HG02588 (cell line): ENCODE measurements at regions not wholly inside any gene's neighbourhood (a gene's known extent, or its start where the extent isn't known, plus 50 kb on each side); places are given as distances from the start of the nearest gene placed in this dataset.

Source experiments
- ATAC-seq: cut with Tn5 transposase; IDR thresholded peaks from one replicate; pipeline ENCODE4 v1.9.1; 2021; ENCODE audit warnings: mild to moderate bottlenecking, moderate library complexity; ENCODE audit not compliant: unreplicated experiment

GRCh38 chr16:86797700-86798099, 219.4 kb downstream of the FOXL1 start:
- ATAC-seq: no peak

DNA sequence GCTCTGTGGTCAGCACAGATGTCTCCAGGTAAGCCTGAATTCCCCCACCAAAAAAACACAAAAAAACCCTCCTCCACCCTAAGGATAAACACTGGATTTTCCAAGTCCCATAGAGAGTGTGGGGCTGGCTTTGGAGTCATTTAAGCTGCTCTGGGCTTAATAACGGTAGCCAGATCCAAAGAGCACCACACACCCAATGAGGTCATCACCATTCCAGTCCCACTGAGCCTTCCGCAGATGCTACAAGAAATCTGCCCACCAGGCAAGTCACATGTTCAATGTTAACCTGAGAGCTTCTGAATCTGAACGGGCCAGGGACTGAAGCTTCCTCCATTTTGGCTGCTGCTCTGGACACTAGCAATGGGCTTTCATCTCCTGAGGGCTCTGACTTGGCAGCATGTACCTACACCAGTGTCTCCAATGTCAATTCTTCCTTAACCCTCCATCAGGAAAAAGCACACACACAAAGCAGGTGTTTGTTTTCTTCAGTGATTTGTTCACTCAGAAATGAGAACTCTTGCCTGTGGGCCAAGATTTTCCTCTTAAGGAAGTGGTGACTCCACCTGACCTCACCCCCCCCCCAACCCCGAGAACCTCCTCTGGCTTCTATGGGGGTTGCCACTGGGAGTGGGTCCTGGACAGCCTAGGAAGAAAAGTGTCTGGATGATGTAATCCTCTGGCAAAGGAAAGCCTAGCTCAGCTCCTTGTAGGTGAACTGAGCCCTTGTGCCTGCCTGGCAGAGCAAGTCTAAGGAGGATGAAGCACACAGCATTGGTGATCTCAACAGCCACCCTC, 220.1 kb downstream of the FOXL1 start:
- no peak for ATAC-seq

DNA sequence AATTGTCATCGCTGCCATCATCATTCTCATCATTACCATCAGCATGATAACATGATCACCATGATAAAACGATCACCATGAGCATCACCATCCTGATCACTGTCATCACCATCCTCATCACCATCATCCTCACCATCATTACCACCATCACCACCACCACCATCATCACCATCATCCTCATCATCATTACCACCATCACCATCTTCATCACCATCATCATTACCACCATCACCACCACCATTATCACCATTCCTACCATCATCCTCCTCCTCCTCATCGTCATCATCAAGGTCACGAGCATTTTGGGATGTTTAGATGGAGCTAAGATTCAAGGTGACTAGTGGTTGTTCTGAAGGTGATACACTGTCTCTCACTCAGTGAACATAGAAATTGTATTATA, 221.0 kb downstream of the FOXL1 start:
- ATAC-seq: no peak

GRCh38 chr16:86800894-86801293, 222.5 kb downstream of the FOXL1 start:
- no peak for ATAC-seq

DNA sequence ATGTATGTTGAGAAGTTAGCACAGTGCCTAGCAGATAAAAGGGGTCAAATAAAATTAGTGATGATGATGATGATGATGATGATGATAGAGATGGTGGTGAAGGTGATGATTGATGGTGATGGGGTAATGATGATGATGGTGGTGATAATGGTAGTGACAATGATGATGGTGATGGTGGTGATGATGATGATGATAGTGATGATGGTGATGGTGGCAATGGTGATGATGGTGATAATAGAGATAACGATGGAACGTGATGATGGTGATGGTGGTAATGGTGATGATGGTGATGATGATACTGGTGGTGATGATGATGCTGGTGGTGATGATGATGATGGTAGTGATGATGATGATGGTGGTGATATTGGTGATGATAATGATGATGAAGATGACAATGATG, 223.7 kb downstream of the FOXL1 start:
- no peak for ATAC-seq

GRCh38 chr16:86805188-86805587, 226.8 kb downstream of the FOXL1 start:
- ATAC-seq: no peak

DNA sequence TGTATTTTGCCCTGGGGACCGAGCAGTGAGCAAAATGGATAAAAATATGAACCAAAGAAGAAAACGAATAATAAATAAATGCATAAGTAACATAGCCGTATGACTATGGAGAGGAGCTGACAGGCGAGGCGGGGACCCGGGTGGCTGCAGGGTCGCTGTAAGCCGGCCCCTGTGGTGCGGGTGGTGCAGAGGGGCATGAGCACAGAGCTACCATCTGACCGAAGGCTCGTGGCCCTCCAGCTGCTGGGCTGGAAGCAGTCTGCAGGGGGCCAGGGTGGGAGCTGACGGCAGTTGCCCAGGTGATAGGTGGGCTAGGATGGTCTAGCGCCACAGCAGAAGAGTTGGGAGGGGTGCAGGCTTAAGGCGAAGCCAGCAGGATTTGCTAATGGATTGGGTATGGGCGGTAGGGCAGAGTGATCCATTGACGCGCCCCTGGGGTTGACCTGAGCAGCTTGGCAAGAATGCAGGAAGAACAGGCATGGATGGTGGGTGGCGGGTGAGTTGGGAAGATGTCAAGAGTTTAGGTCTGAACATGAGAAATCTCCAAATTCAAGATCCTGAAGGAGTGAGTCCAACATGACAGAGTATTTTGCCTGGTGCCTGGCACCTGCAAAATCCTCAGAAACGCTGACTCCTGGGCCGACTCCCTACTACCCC, 228.0 kb downstream of the FOXL1 start:
- ATAC-seq: no peak

DNA sequence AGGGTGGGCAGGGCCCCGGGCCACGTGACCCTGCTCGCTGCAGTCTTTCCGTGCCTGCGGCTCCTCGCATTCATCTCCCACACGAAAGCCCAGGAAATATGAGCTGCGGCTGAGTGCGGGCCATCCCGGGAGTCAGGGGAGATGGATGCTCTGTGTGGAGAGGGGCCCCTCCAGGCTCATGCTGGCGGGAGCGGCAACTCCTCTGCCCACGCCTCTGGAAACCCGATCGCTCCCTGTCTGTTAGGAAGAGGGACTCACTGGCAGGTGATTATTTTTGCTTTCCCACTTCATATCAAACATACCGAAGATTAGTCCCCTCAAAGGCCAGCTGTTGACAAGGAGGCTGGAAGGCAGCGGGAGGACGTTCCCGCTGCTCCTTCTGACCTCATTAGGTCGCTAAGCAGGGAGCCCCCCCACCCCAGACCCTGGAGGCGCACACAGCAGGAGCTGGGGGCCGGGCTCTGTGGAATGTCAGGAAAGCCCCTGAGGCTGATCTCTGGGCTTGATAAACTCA, 228.5 kb downstream of the FOXL1 start:
- ATAC-seq: no peak

DNA sequence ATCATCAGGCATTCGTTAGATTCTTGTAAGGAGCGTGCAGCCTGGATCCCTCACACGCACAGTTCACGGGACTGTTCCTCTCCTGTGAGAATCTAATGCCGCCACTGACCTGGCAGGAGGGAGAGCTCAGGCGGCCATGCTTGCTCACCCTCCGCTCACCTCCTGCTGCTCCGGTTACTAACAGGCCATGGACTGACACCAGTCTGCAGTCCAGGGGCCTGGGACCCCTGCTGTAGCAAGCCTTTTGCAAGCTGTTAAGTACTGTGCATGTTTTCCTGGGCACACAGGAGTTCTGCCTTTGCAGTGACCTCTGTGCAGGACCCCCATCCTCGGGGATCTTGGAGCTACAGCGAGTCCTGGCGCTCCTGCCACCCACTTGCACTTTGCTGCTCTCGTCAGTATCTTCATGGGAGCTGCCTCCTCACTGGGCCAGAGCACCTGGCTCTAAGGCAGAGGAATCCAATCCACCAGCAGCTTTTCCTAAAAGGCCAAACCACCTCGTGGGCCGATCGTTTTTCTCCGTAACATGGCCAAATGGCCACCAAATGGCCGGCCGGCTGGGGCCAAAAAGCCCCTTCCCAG, 230.6 kb downstream of the FOXL1 start:
- no peak for ATAC-seq

GRCh38 chr16:86809458-86809955, 231.2 kb downstream of the FOXL1 start:
- no peak for ATAC-seq

DNA sequence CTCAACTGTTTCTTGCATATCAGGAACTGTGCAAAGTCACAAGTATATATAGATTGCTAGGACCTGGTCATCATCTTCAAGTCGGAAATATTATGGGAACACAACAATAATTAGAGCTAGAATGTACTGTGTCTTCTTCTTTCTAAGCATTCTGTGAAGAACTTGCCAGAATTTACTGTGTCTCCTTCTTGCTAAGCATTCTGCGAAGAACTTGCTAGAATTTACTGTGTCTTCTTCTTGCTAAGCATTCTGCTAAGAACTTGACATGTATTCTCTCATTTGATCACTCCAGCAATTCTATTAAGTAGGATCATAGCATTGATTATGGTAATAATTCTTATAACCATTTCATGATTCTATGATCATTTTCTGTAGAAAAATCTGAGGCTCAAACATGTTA, 231.7 kb downstream of the FOXL1 start:
- ATAC-seq: no peak

DNA sequence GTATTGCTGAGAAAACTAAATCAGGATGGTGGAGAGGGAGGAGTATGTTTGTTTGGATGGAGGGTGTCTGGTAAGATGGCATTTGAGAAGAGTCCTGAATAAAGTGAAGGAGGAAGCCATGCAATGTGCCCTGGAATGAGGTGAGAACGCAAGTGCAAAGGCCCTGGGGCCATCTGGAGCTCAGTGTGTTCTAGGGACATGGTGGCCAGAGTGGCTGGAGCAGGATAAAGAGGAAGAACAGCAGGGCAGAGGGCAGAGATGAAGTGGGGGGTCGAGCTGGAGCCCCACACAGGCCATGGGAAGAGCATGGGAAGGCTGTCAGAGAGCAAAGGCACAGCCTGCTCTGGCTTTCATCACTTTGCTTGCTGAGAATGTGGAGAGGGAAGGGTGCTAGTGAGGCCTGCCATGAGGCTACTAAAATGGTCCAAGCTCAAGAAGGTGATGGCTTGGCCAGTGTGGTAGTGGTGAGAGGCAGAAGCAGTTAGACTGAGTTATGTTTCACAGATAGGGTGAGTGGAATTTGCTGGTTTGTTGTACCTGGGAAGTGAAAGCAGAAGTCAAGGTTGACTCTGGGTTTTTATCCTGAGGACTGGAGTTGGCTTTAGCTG, 234.1 kb downstream of the FOXL1 start:
- no peak for ATAC-seq

- no peak for ATAC-seq
Measured at GRCh38 chr16:86814256-86814655, 235.9 kb downstream of the FOXL1 start.

DNA sequence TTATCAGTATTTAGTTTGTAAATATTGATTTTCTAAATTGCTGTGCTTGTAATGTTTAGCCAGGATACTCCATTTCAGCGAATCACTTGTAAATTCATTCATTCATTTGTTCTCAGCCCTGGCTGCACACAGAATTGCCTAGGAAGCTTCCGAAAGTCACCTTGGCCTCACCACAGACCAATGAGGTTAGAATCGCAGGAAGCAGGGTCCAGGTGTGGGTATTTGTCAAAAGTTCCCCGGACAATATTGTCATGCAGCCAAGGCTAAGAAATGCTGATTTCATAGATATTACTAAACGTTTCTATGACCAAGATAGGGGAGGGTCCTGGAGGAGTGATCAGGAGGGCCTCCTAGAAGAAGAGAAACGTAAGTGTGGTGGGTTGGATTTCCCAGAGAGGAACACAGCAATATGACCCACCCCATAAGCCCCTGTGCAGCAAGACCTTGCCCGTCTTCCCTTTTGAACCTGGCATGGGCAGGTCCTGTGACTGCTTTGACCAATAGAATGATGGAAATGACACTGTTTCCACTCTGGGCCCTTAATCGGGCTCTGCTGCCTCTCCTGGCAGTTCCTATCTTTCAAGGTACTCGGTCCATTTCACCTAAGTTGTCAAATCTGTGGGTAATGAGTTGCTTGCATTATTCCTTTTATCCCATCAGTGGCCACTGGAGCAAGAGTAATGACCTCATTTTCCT, 238.7 kb downstream of the FOXL1 start:
- no peak for ATAC-seq

GRCh38 chr16:86818671-86819532, 240.6 kb downstream of the FOXL1 start:
- no peak for ATAC-seq

- ATAC-seq: no peak
Measured at GRCh38 chr16:86819533-86819892, 241.2 kb downstream of the FOXL1 start.

DNA sequence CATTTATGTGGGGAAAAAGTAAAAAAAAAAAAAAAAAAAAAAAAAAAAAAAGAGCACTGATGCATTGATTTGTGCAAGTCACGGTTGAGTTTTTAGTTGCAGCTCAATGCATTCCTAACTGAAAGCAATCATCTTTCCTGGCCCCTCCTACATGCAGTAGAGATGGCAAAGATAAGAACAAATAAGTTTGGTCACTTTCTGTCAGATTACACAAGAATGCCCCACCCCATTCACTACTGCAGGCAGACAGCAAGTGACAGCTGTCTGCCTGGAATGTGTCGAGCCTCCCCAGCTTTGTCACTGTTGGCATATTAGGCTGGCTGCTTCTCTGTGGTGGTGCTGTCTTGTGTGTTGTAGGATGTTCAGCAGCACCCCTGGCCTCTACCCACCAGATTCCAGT, 243.5 kb downstream of the FOXL1 start:
- ATAC-seq: no peak

GRCh38 chr16:86823125-86823524, 244.8 kb downstream of the FOXL1 start:
- ATAC-seq: no peak

DNA sequence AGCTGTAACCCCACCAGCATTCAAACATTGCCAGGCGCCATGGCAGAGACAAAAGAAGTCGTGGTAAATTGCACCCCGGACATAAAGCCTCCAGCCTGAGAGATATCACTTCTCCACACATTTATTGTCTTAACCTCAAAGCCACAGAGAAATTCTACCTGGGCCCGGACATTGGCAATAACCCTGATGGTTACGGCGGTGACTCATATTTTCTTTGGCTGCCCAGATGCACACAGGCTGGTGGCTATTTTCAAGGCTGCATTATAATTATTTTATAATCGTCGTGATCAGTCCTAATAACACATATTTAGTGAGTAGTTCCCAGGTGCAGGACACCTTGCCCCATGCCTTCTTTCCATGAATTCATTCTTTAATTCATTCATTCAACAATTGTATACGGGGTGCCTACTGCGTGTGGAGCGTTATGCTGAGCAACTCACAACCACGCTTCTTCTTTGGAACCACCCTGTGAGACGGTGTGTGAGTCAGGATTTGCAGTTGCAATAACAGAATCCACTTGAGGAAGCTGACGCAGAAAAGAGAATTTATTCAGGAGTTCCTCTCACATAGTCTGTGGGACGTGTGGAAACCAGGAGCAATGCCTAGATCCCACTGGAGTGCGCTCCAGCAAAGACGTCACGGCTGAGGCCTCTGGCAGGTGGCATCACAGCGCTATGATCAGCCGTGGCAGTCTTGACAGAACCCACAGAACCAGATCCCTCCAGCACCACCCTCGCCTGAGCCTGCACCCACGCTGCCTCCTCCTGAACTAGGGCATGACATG, 245.7 kb downstream of the FOXL1 start:
- no peak for ATAC-seq
